Heart right ventricle (tissue), 16 donors: ENCODE measurements at regions not wholly inside any gene's neighbourhood (a gene's known extent, or its start where the extent isn't known, plus 50 kb on each side); places are given as distances from the start of the nearest gene placed in this dataset.
"Not testable (repeated sequence)": the region's sequence is repeated elsewhere in the genome, so short reads cannot be mapped to it uniquely, and the experiment has no call there.

Experiments used
- ATAC-seq, 8 donors: fragments of 200-7000 bp; cut with Tn5 transposase; one replicate each; pipeline ENCODE4 v1.9.1; 2020; ENCODE audit warnings: mild to moderate bottlenecking in 8 of 8, moderate library complexity in 8 of 8, moderate number of reproducible peaks in 1 of 8
- DNase-seq, 2 donors: peaks; one replicate each; pipeline ENCODE4 v3.0.0-alpha.2; 2020
- H3K27ac ChIP-seq, 10 donors: fragments of 200-600 bp; sonication (generic) in 2 of 10; one replicate each; pipeline versions ENCODE4 v1.5.0 to v1.8.0; 2020 to 2022; ENCODE audit warnings: mild to moderate bottlenecking in 3 of 10
- H3K27me3 ChIP-seq, 7 donors: fragments of 200-600 bp; one replicate each; pipeline ENCODE4 v1.8.0; 2021 to 2022; ENCODE audit warnings: mild to moderate bottlenecking in 2 of 7
- H3K36me3 ChIP-seq, 9 donors: fragments of 200-600 bp; sonication (generic) in 1 of 9; one replicate each; pipeline versions ENCODE4 v1.5.0 to v1.8.0; 2020 to 2022; ENCODE audit warnings: mild to moderate bottlenecking in 2 of 9
- H3K4me1 ChIP-seq, 9 donors: fragments of 200-600 bp; sonication (generic) in 1 of 9; one replicate each; pipeline versions ENCODE4 v1.5.0 to v1.8.0; 2020 to 2022; ENCODE audit warnings: mild to moderate bottlenecking in 4 of 9
- H3K4me3 ChIP-seq, 10 donors: fragments of 200-600 bp; sonication (generic) in 2 of 10; one replicate each; pipeline versions ENCODE4 v1.5.0 to v1.8.0; 2020 to 2022; ENCODE audit warnings: mild to moderate bottlenecking in 7 of 10, moderate library complexity in 2 of 10
- H3K9me3 ChIP-seq, 11 donors: fragments of 200-600 bp in 10 of 11; sonication (generic) in 2 of 11; one replicate each; pipeline versions ENCODE4 v1.5.0 to v1.8.0; 2013 to 2022; ENCODE audit warnings: mild to moderate bottlenecking in 2 of 11, control low read depth in 1 of 11, moderate library complexity in 1 of 11
- CTCF ChIP-seq, 9 donors: fragments of 200-600 bp; sonication (generic) in 2 of 9; IDR thresholded peaks; one replicate each; pipeline versions ENCODE4 v1.5.0 to v1.8.0; 2021 to 2022; ENCODE audit warnings: antibody characterized with exemption in 9 of 9, mild to moderate bottlenecking in 5 of 9, moderate library complexity in 1 of 9
- WGBS, 2 donors: extraction: QIAGEN DNeasy Blood & Tissue Kit; methylation state at CpG; one replicate each; pipeline ENCODE4 v1.1.7; 2013; ENCODE audit warnings: inconsistent platforms in 1 of 2; 5-methylcytosine and 5-hydroxymethylcytosine counted together
- intact Hi-C, 10 donors: fragments of 100-400 bp; cut with DNase I; formaldehyde crosslinking; loops; one replicate each; pipeline versions ENCODE4 v1.11.1 to v1.14.2; 2022
- donor health status: Arrhythmogenic right ventricular cardiomyopathy.
- donor health status: ischemic (EF 13 %, LVEDD 7.1; RV severe dilation, severe dysfunction).
- donor health status: healthy with polysubstance abuse.
- donor health status: DM: no; HTN: yes; CAD: no.
- donor health status: DM: no; HTN: no; CAD: no.
- donor health status: ischemic (EF 25% LVEDD 6.9; RV normal size, moderate dysfunction).
- donor health status: ischemic (EF 25% LVEDD 5.7; RV mildly dilated, moderate dysfunction).
- donor health status: healthy.
- donor health status: DM: yes; HTN: yes; CAD: no.
- donor health status: Ischemic cardiomyopathy.
- donor health status: ischemic (EF 35%, LVEDD 5.7; RV mildly dilated, moderate dysfunction).
- donor health status: nonischemic (EF 11% LVEDD 7.7; RV severe dilation, severe dysfunction).
- donor health status: DM: yes; HTN: yes; CAD: no.
- donor health status: PGD.
- donor health status: ischemic (EF 29% LVEDD 5.4; RV normal size, mild dysfunction).
- donor health status: nonischemic (EF 23%, LVEDD 6.1; RV moderate dilation, normal function).

- no peak overlapping the region for H3K4me3 ChIP-seq
- no peaks in the 10 kb centered on the region for H3K4me1 ChIP-seq
- intact Hi-C loops, result no loop called here
- ATAC-seq, result no peak
- no peak for TF ChIP-seq CTCF (IDR thresholded peaks at IDR 0.05)
- 84 to 86% methylated on average over 1 of the region's 1 CpG for WGBS, 2 donors
- H3K27ac ChIP-seq, result no peak overlapping the region
- H3K27me3 ChIP-seq, result no peaks in the 10 kb centered on the region
- H3K9me3 ChIP-seq, result no peaks in the 10 kb centered on the region
- no peaks in the 10 kb centered on the region for H3K36me3 ChIP-seq
- DNase-seq, result no peak
Measured at GRCh38 chr13:59064042-59064441, 1099.7 kb downstream of the DIAPH3 start.

DNA sequence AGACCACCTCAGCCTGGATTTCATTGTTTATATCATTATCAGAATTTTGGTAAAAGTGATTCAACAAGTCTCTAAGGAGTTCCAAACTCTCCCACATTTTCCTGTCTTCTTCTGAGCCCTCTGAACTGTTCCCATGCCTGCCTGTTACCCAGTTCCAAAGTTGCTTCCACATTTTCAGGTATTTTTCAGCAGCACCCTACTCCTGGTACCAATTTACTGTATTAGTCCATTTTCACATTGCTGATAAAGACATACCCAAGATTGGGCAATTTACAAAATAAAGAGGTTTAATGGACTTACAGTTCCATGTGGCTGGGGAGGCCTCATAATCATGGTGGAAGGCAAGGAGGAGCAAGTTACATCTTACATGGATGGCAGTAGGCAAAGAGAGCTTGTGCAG lies 1087.3 kb downstream of the DIAPH3 start:
- ATAC-seq, H3K4me3 ChIP-seq, H3K36me3 ChIP-seq, H3K27ac ChIP-seq, intact Hi-C loops, DNase-seq, H3K4me1 ChIP-seq, H3K27me3 ChIP-seq: not testable (repeated sequence)
- peaks cover 0 to 34% (median 17%) of the 10 kb centered on the region in 11 donors for H3K9me3 ChIP-seq

DNA sequence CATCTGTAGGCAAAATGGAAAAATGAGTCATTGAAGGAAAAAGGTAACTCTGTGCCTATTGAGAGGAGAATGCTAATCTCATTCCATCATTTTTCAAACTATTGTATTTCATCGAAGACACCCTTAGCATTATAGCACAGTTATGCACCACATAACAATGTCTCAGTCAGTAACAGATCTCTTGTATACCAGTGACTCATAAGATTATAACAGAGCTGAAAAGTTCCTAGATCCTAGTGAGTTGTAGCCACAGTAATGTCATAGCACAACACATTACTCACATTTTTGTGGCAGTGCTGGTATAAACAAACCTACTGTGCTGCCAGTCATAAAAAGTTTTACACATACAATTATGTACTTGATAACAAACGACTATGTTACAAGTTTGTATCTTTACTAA lies 1077.6 kb downstream of the DIAPH3 start:
- Histone ChIP-seq H3K9me3 (peaks cover 0 to 17% (median 0%) of the 10 kb centered on the region in 11 donors), H3K4me1 (no peaks in the 10 kb centered on the region), H3K27ac (no peak overlapping the region), H3K4me3 (no peak overlapping the region), H3K36me3 (no peaks in the 10 kb centered on the region), H3K27me3 (no peaks in the 10 kb centered on the region)
- 79 to 80% methylated on average over 2 of the region's 2 CpGs for WGBS, 2 donors
- no peak for TF ChIP-seq CTCF (IDR thresholded peaks at IDR 0.05)
- ATAC-seq, result no peak
- intact Hi-C loops, result no loop called here
- DNase-seq, result no peak

GRCh38 chr13:59088716-59089115 lies 1075.0 kb downstream of the DIAPH3 start:
- 34 to 63% methylated on average over 2 of the region's 2 CpGs for WGBS, 2 donors
- no peak for ATAC-seq
- Histone ChIP-seq H3K4me1 (no peaks in the 10 kb centered on the region), H3K36me3 (no peaks in the 10 kb centered on the region), H3K9me3 (peaks cover 0 to 17% (median 0%) of the 10 kb centered on the region in 11 donors), H3K27ac (no peak overlapping the region), H3K27me3 (no peaks in the 10 kb centered on the region), H3K4me3 (no peak overlapping the region)
- no peak for DNase-seq
- TF ChIP-seq CTCF (IDR thresholded peaks at IDR 0.05), result no peak
- intact Hi-C loops, result no loop called here

DNA sequence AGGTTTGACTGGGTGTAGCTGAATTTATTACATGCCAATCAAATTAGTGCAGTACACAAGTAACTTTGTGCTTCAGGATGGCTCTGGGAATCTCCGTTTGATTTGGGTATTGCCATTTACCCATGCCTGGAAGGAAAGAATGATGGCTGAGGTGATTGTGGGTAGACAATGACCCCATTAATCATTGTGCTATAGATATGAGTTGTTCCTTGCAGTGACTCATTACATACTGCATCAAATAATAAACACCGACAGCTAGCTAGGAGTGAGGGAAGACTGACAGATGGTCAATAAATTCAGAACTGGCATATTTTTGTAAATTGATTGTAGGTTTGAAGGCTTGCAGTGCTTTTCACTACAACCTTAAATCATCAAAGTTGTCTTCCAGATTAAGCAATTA lies 1069.5 kb downstream of the DIAPH3 start:
- Histone ChIP-seq H3K4me1 (no peaks in the 10 kb centered on the region), H3K36me3 (no peaks in the 10 kb centered on the region), H3K9me3 (no peaks in the 10 kb centered on the region), H3K27ac (no peak overlapping the region), H3K4me3 (no peak overlapping the region), H3K27me3 (no peaks in the 10 kb centered on the region)
- WGBS, 2 donors, result 83 to 84% methylated on average over 2 of the region's 2 CpGs
- intact Hi-C loops, result no loop called here
- no peak for TF ChIP-seq CTCF (IDR thresholded peaks at IDR 0.05)
- no peak for DNase-seq
- ATAC-seq, result no peak
